ENCODE measurements at regions not wholly inside any gene's neighbourhood (a gene's known extent, or its start where the extent isn't known, plus 50 kb on each side); places are given as distances from the start of the nearest gene placed in this dataset.
"Not testable (repeated sequence)": the region's sequence is repeated elsewhere in the genome, so short reads cannot be mapped to it uniquely, and the experiment has no call there.

DNA sequence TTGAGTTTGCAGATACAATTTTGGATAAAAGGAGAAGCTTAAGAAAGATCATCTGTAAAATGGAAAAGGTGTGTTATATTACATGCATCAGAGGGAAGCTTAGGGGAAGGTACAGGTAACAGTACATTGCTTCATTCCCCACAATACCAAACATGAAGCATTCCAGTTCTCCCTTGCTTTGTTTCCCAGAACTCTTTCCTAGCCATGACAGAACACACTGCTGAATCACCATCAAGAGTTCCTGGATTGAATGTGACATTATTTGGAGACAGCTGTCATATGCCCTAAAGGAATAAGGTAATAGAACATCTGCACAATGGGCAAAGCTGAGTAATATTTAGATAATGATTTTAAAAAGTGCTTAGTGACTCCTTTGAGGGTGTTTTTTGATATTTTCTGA, 303.5 kb upstream of the ST8SIA4 start:
- CTCF ChIA-PET: no interaction called here

GRCh38 chr5:101205065-101205464, 302.0 kb upstream of the ST8SIA4 start:
- H3K4me3 Mint-ChIP-seq; intact Hi-C loops (cut with micrococcal nuclease); H3K27me3 Mint-ChIP-seq; ATAC-seq (ENCODE audit: low read depth); H3K4me1 Mint-ChIP-seq; H3K36me3 Mint-ChIP-seq (ENCODE audit: low read depth); DNase-seq; H3K27ac Mint-ChIP-seq; H3K9me3 Mint-ChIP-seq; POLR2A ChIA-PET; CTCF ChIA-PET: not testable (repeated sequence)

More for the DNA sequence above, 303.5 kb upstream of the ST8SIA4 start:
- no peak overlapping the region for H3K4me3 Mint-ChIP-seq
- ATAC-seq (ENCODE audit: low read depth) (no peak), DNase-seq (no peak)
- H3K27ac Mint-ChIP-seq: no peak overlapping the region
- H3K36me3 Mint-ChIP-seq (ENCODE audit: low read depth): no peaks in the 10 kb centered on the region
- intact Hi-C loops (cut with micrococcal nuclease): no loop called here
- POLR2A ChIA-PET: no interaction called here
- H3K4me1 Mint-ChIP-seq: no peaks in the 10 kb centered on the region
- no peaks in the 10 kb centered on the region for H3K9me3 Mint-ChIP-seq
- TF ChIP-seq CTCF (IDR thresholded peaks at IDR 0.05): no peak
- H3K27me3 Mint-ChIP-seq: no peaks in the 10 kb centered on the region

DNA sequence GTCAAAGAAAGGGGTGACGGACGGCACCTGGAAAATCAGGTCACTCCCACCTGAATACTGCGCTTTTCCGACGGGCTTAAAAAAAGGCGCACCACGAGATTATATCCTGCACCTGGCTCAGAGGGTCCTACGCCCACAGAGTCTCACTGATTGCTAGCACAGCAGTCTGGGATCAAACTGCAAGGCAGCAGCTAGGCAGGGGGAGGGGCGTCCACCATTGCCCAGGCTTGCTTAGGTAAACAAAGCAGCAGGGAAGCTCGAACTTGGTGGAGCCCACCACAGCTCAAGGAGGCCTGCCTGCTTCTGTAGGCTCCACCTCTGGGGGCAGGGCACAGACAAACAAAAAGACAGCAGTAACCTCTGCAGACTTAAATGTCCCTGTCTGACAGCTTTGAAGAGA, 277.3 kb upstream of the ST8SIA4 start:
- H3K4me3 Mint-ChIP-seq; ATAC-seq (ENCODE audit: low read depth); H3K27me3 Mint-ChIP-seq; H3K9me3 Mint-ChIP-seq; POLR2A ChIA-PET; CTCF ChIA-PET; DNase-seq; H3K4me1 Mint-ChIP-seq; H3K27ac Mint-ChIP-seq; H3K36me3 Mint-ChIP-seq (ENCODE audit: low read depth); intact Hi-C loops (cut with micrococcal nuclease): not testable (repeated sequence)

GRCh38 chr5:101176605-101177004, 273.5 kb upstream of the ST8SIA4 start:
- no peak overlapping the region for H3K4me3 Mint-ChIP-seq
- POLR2A ChIA-PET: no interaction called here

DNA sequence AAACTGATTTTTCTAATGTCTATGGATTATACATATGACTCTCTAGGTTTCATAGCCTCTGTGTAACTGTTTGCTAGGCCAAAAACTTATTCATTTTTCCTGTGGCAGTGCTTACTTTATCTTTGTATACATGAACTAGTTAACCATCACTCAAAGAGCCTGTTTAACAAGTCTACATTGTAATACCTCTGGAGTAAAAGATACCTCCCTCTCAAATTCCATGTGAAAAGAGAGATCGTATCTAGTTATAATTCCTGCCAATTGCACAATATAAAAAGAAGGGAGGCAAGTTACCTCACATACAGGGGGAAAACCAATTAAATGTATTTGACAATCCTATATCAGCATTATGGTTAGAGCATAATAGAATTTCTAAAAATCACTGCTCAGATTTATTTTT, 271.9 kb upstream of the ST8SIA4 start:
- TF ChIP-seq CTCF (IDR thresholded peaks at IDR 0.05): no peak
- no peak overlapping the region for H3K4me3 Mint-ChIP-seq
- no peak for DNase-seq
- H3K36me3 Mint-ChIP-seq (ENCODE audit: low read depth): no peaks in the 10 kb centered on the region
- H3K27ac Mint-ChIP-seq: no peak overlapping the region
- no peak for ATAC-seq (ENCODE audit: low read depth)
- ChIA-PET CTCF (no interaction called here), POLR2A (no interaction called here)
- H3K4me1 Mint-ChIP-seq: no peaks in the 10 kb centered on the region
- intact Hi-C loops (cut with micrococcal nuclease): no loop called here
- H3K9me3 Mint-ChIP-seq: peaks cover 7% of the 10 kb centered on the region
- no peaks in the 10 kb centered on the region for H3K27me3 Mint-ChIP-seq

More at GRCh38 chr5:101176605-101177004, 273.5 kb upstream of the ST8SIA4 start:
- no peak overlapping the region for H3K27ac Mint-ChIP-seq
- no peak for TF ChIP-seq CTCF (IDR thresholded peaks at IDR 0.05)
- no peaks in the 10 kb centered on the region for H3K27me3 Mint-ChIP-seq
- CTCF ChIA-PET: no interaction called here
- no peak for DNase-seq
- no peak for ATAC-seq (ENCODE audit: low read depth)
- H3K36me3 Mint-ChIP-seq (ENCODE audit: low read depth): no peaks in the 10 kb centered on the region
- intact Hi-C loops (cut with micrococcal nuclease): no loop called here
- no peaks in the 10 kb centered on the region for H3K4me1 Mint-ChIP-seq
- H3K9me3 Mint-ChIP-seq: peaks cover 7% of the 10 kb centered on the region

DNA sequence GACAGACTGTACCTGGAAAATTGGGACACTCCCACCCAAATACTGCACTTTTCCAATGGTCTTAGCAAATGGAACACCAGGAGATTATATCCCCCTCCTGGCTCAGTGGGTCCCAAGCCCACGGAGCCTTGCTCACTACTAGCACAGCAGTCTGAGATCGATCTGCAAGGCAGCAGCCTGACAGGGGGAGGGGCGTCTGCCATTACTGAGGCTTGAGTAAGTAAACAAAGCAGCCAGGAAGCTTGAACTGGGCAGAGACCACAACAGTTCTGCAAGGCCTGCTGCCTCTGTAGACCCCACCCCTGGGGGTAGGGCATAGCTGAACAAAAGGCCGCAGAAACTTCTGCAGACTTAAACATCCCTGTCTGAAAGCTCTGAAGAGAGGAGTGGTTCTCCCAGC, 260.0 kb upstream of the ST8SIA4 start:
- H3K27me3 Mint-ChIP-seq: peaks cover 3% of the 10 kb centered on the region
- no peaks in the 10 kb centered on the region for H3K36me3 Mint-ChIP-seq (ENCODE audit: low read depth)
- CTCF ChIA-PET: no interaction called here
- H3K27ac Mint-ChIP-seq: no peak overlapping the region
- no peak for TF ChIP-seq CTCF (IDR thresholded peaks at IDR 0.05)
- POLR2A ChIA-PET: no interaction called here
- H3K9me3 Mint-ChIP-seq: no peaks in the 10 kb centered on the region
- ATAC-seq (ENCODE audit: low read depth) (no peak), DNase-seq (no peak)
- intact Hi-C loops (cut with micrococcal nuclease): no loop called here
- no peak overlapping the region for H3K4me3 Mint-ChIP-seq
- no peaks in the 10 kb centered on the region for H3K4me1 Mint-ChIP-seq
